HG02571 (cell line): ENCODE measurements at regions not wholly inside any gene's neighbourhood (a gene's known extent, or its start where the extent isn't known, plus 50 kb on each side); places are given as distances from the start of the nearest gene placed in this dataset.
"Not testable (repeated sequence)": the region's sequence is repeated elsewhere in the genome, so short reads cannot be mapped to it uniquely, and the experiment has no call there.

ENCODE experiments used
- ATAC-seq: cut with Tn5 transposase; IDR thresholded peaks from one replicate; pipeline ENCODE4 v1.9.1; 2021; ENCODE audit warnings: mild to moderate bottlenecking, moderate library complexity; ENCODE audit not compliant: unreplicated experiment

- not testable (repeated sequence) for ATAC-seq
Measured at GRCh38 chr17:20731131-20731530, 151.6 kb downstream of the CDRT15L2 start.

DNA sequence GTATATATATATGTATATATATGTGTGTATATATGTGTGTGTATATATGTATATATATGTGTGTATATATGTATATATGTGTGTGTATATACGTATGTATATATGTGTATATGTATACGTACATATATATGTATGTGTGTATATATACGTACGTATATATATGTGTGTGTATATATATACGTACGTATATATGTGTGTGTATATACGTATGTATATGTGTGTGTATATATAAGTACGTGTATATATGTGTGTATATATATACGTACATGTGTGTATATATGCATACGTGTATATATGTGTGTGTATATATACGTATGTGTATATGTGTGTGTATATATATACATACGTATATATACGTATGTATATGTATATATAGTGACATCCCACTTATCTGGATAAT, 154.4 kb downstream of the CDRT15L2 start:
- ATAC-seq = no peak

DNA sequence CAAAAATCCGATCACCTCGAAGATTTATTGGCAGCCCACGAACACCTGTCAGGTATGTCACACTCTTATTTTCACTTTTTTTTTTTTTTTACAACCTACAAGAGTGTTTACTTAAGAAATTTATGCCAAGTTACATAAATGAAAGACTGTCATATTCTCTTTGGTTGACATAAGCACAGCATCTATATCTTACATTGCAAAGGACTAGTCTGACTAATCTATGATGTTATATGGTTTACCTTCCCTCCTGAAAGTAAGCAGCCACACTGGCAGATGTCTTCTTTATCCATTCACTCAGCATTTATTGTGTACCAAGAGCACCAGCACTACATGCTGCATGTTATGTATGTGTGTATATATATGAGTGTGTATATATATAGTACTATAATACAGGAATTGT, 156.3 kb downstream of the CDRT15L2 start:
- no peak for ATAC-seq

DNA sequence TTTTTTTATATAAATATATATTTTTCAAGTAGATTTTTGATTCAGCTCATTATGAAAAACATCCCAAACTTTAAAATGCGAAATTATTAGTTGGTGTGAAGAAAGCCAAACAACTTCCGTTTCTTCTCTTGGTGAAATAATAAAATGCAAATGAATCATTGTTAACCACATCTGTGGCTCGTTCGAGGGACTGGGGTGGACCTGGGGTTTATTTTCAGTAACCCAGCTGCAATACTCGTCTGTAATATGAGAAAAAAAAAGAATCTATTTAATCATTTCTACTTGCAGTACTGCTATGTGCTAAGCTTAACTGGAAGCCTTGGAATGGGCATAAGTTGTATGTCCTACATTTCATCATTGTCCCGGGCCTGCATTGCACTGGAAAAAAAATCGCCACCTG, 158.1 kb downstream of the CDRT15L2 start:
- not testable (repeated sequence) for ATAC-seq

- ATAC-seq = no peak
Measured at GRCh38 chr17:20771104-20771503, 191.6 kb downstream of the CDRT15L2 start.

DNA sequence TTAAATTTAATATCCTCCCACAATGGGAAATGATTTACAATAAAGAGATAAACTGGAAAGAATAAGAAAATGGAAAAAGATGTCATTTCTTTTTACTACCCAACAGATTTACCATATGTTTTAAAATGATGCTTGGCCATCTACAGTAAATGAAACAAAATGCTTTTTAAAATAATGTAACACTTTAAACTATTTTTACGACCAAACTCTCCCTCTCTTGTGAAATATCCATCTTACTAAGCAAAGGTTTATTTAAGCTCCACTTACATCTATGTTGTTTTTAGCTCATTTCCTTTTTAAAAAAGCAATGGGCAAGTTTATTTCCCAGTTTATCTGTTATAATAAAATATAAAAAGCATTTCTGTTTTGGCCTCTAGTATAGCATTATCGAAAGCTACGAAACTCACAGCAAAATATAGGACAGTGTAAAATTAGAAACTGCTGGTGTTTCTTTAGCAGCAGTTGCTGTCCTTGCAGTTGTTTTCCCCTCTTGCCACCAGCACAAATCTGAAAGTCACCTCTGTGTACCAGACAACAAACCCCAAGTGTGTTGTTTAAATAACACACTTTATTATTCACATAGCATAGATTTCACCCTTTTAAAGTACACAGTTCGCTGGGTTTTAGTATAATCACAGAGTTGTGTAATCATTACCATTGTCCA, 195.1 kb downstream of the CDRT15L2 start:
- ATAC-seq = no peak

DNA sequence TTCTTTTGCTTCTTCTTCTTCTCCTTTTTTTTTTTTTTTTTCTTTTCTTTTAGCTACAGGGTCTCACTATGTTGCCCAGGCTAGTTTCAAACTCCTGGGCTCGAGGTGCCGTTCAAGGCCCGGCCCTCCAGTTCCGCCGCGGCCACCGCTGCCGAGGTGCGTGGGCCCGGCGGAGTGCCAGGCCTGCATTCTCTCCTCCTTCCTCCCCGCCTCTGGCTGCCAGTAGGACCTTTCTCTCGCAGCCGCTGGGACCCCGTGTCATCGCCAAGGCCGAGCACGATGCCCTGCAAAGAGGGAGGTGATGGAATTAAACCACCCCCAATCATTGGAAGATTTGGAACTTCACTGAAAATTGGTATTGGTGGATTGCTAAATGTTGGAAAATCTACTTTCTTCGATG, 195.8 kb downstream of the CDRT15L2 start:
- no peak for ATAC-seq

- ATAC-seq = no peak
Measured at GRCh38 chr17:20779521-20779920, 200.0 kb downstream of the CDRT15L2 start.

DNA sequence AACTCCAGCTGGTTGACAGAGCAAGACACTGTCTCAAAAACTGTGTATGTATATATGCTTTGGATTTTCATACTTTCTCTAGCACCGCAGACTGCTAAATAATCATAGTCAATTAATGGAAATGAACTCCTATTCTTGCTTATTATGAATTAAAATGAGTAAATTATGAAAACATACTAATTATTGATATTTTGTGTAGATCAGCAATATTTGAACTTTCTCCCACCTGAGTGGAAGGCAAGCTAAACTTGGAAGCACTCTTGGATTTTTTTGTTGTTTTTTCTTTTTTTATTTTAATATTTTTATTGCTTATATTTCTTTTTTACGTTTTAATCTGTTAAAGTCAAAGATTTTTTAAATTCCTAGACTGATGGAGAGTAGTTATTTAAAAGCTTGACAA, 201.7 kb downstream of the CDRT15L2 start:
- ATAC-seq = no peak

GRCh38 chr17:20781869-20782268, 202.3 kb downstream of the CDRT15L2 start:
- not testable (repeated sequence) for ATAC-seq

GRCh38 chr17:20783091-20783490, 203.6 kb downstream of the CDRT15L2 start:
- ATAC-seq = no peak

- no peak for ATAC-seq
Measured at GRCh38 chr17:20784100-20784665, 204.7 kb downstream of the CDRT15L2 start.

DNA sequence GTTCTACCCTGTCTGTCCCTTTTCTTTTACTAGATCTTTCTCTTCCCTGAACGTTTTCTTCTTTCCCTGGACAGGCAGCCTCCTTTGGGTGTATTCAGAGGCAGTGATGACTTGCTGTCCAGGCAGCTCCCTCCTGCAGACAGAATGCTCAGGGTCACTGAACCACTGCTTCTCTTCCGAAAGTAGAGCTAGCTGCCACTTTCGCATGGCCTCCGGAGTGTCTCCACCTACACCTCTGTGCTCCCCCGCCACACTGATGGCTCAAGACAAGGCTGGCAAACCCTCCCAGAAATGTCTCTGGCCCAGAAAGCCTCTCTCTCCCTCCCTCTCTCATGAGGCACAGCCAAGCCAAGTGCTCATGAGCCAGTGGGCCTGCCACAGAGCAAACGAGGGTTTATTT, 207.8 kb downstream of the CDRT15L2 start:
- ATAC-seq = no peak

DNA sequence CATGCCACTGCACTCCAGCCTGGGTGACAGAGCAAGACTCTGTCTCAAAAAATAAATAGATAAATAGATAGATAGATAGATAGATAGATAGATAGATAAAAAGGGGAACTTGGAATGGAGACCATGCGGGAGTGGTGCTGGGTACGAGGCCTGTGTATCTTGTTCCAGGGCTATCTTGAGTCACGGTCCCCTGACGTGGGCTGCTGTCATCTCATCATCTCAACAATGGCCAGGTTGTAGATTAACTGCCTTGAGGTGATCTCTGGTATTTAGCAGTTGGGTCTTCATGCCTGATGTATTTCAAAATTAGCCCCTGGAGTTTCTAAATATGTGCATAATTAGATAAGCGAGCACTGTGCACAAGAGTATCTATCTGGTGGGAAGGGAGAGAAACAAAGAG, 212.1 kb downstream of the CDRT15L2 start:
- ATAC-seq = no peak

DNA sequence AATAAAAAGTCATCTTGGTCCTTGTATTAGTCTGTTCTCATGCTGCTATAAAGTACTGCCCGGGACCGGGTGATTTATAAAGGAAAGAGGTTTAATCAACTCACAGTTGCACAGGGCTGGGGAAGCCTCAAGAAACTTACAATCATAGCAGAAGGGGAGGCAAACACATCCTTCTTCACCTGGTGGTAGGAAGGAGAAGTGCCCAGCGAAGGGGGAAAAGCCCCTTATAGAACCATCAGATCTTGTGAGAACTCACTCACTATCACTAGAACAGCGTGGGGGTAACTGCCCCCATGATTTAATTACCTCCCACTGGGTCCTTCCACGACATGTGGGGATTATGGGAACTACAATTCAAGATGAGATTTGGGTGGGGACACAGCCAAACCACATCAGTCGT, 215.0 kb downstream of the CDRT15L2 start:
- ATAC-seq = not testable (repeated sequence)

DNA sequence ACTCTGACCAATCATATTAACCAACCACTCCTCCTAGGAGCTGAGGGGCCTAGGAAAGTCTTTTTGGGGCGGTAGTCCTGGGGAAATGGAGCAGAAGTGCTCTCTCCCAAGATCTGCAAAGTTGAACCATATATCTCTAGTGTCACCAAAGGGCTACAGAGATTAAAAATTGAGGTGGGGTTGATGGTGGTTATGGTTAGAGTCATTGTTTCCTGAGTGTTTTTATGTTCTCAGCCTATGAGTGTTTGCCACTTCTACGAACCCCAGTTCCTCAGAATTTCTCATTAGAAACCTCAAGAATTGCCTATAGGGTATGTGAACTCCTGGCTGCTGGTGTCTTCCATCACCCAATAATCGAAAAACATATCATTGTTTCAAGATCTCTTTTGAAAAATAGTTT, 217.8 kb downstream of the CDRT15L2 start:
- ATAC-seq = no peak

DNA sequence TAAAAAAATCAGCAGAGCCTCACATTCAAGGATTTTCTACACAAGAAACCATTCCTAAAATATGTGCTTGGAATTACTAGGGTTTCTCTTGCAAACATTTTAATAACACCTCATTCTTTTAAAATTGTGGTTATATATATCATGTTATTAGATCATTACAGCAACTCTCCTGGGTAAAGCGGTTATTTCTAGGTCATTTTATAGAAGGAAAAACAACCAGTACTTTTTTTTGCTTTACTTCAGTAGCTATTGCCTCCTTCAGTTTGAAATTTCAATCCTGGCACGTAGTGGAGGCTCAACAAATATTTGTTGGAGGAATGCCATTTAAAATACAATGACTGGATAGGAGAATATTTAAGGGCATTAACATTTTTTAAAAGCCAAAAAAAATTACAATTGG, 220.6 kb downstream of the CDRT15L2 start:
- no peak for ATAC-seq

DNA sequence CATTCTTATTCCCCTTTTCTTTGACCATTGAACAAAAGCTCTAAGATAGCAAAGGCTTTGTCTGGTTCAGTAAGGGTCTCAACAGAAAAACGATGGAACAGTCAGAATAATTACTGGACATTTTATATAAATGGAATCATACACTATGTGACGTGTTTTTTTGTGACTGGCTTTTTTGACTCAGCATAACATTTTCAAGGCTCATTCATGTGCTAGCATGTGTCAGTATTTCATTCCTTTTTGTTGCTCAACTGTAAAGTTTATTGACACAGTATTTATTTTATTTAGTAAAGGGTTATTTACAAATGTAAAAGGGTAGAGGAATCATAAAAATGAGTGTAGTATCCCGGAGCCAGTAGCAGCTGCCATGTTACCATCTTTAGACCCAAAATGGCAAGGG, 226.2 kb downstream of the CDRT15L2 start:
- no peak for ATAC-seq

DNA sequence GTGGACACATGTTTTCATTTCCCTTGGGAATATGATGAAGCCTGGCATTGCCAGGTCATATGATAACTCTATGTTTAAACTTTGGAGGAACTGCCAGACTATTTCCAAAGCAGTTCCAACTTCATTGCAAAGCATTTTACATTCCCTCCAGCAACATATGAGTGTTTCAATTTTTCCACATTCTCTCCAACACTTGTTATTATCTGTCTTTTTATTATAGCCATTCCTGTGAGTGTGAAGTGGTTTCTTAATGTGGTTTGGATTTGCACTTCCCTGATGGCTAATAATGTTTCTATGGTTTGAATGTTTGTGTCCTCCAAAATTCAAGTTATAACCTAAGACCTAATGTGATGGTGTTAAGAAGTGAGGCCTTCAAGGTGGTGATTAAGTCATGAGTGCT, 228.0 kb downstream of the CDRT15L2 start:
- ATAC-seq = not testable (repeated sequence)

DNA sequence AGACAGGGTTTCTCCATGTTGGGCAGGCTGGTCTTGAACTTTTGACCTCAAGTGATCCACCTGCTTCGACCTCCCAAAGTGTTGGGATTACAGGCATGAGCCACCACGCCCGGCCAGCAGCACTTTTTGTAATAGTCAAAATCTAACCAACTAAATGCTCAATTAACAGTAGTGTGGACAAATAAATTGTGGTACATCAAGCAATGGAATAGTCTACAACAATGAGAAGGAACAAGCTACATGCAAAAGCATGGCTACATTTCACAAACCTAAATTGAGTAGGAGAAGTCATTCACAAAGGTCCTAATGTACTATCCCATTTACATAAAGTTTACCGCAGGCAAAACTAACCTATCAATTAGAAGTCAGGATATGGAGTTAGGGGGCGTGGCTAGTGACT, 227.4 kb downstream of the USP22 start:
- ATAC-seq = not testable (repeated sequence)

- ATAC-seq = no peak
Measured at GRCh38 chr17:20823905-20824304, 218.9 kb downstream of the USP22 start.

DNA sequence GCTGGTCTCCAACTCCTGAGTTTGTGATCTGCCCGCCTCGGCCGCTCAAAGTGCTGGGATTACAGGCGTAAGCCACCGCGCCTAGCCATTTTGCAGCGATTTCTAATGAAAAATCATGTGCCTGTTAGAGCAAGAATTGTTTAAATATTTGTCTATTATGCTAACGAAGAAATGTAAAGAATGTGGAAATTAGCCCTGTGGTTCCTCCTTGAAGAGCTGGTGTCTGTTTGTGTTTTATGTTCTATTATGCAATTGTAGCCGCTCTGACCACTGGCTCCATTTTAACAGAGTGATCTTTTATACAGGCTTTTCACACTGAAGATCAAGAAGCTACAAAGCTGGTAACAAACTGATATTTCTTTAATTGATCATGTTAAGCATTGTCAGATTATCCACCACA, 217.3 kb downstream of the USP22 start:
- ATAC-seq = no peak

DNA sequence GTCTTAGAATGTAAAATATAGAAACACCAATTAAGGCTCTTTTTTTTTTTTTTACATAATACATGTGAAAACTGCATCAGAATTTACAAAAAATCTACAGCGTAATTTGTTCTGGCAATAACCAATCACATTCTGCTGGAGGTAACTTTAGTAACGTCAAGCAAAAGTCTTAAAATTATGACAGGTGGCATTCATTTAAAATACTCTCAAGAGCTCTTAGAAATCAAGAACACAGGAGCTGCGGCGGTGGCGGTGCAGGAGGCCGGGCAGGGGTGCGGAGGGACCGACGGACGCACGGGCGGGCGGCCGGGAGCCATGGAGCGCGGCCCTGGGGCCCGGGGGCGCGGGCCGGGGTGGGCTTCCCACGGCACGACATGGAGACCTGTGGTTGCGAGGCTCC, 202.4 kb downstream of the USP22 start:
- ATAC-seq = not testable (repeated sequence)
